Left lung (tissue), 4 donors: ENCODE measurements at regions not wholly inside any gene's neighbourhood (a gene's known extent, or its start where the extent isn't known, plus 50 kb on each side); places are given as distances from the start of the nearest gene placed in this dataset.

ENCODE experiments used
- ATAC-seq: fragments of 200-7000 bp; cut with Tn5 transposase; one replicate; pipeline ENCODE4 v1.9.1; 2020; ENCODE audit warnings: moderate library complexity
- DNase-seq, 4 donors: peaks; one replicate each; pipeline ENCODE4 v3.0.0-alpha.2; 2013 to 2020
- H3K27ac ChIP-seq, 2 donors: fragments of 200-600 bp; sonication (generic) in 1 of 2; one replicate each; pipeline versions ENCODE4 v1.5.0 to v1.8.0; 2020 to 2021
- H3K27me3 ChIP-seq, 2 donors: fragments of 200-600 bp; sonication (generic) in 1 of 2; one replicate each; pipeline versions ENCODE4 v1.5.0 to v1.8.0; 2020 to 2021
- H3K36me3 ChIP-seq, 2 donors: fragments of 200-600 bp; sonication (generic) in 1 of 2; one replicate each; pipeline versions ENCODE4 v1.5.0 to v1.8.0; 2020 to 2021
- H3K4me1 ChIP-seq, 2 donors: fragments of 200-600 bp; one replicate each; pipeline ENCODE4 v1.8.0; 2021
- H3K4me3 ChIP-seq, 2 donors: fragments of 200-600 bp; sonication (generic) in 1 of 2; one replicate each; pipeline versions ENCODE4 v1.5.0 to v1.8.0; 2020 to 2021; ENCODE audit warnings: mild to moderate bottlenecking in 1 of 2
- H3K9me3 ChIP-seq, 2 donors: fragments of 200-600 bp; sonication (generic) in 1 of 2; one replicate each; pipeline versions ENCODE4 v1.5.0 to v1.8.0; 2020 to 2021
- CTCF ChIP-seq, 2 donors: fragments of 200-600 bp; sonication (generic) in 1 of 2; IDR thresholded peaks; one replicate each; pipeline versions ENCODE4 v1.5.0 to v1.8.0; 2021; ENCODE audit warnings: antibody characterized with exemption in 2 of 2
- intact Hi-C, 2 donors: fragments of 100-400 bp; cut with DNase I; formaldehyde crosslinking; loops; one replicate each; pipeline versions ENCODE4 v1.11.2 to v1.14.2; 2022
- donor health status: DM: no; HTN: yes; CAD: no.
- donor health status: DM: no; HTN: no; CAD: no.

DNA sequence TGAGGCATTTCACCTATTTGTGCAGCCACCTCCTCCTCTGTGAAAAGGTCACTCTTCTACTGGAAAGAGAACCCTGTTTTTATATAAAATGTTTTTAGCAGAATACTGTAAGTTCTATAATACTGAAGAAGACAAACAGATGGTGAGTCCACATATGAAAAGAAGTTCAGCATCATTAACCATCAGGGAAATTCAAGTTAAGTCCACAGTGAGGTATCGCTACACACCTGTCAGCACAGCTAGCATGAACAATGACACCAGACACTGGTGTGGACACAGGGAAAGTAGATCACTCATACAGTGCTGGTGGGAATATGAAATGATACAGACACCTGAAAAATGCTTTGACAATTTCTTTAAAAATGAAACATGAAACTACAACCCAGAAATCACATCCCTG, 133.0 kb downstream of the MAD2L1 start:
- no peak for DNase-seq
- ATAC-seq, result no peak
- intact Hi-C loops, result no loop called here

GRCh38 chr4:119932277-119932676, 134.4 kb downstream of the MAD2L1 start:
- intact Hi-C loops, result no loop called here
- Histone ChIP-seq H3K36me3 (no peaks in the 10 kb centered on the region), H3K4me1 (no peaks in the 10 kb centered on the region), H3K9me3 (no peaks in the 10 kb centered on the region), H3K4me3 (no peak overlapping the region), H3K27ac (no peak overlapping the region), H3K27me3 (no peaks in the 10 kb centered on the region)
- no peak for ATAC-seq
- no peak for DNase-seq
- no peak for TF ChIP-seq CTCF (IDR thresholded peaks at IDR 0.05)

More for the DNA sequence above, 133.0 kb downstream of the MAD2L1 start:
- Histone ChIP-seq H3K9me3 (no peaks in the 10 kb centered on the region), H3K36me3 (no peaks in the 10 kb centered on the region), H3K27me3 (no peaks in the 10 kb centered on the region), H3K4me1 (no peaks in the 10 kb centered on the region), H3K4me3 (no peak overlapping the region), H3K27ac (no peak overlapping the region)
- no peak for TF ChIP-seq CTCF (IDR thresholded peaks at IDR 0.05)

- DNase-seq (no peak), ATAC-seq (no peak)
- Histone ChIP-seq H3K27me3 (no peaks in the 10 kb centered on the region), H3K27ac (no peak overlapping the region), H3K36me3 (no peaks in the 10 kb centered on the region), H3K4me1 (no peaks in the 10 kb centered on the region), H3K4me3 (no peak overlapping the region), H3K9me3 (no peaks in the 10 kb centered on the region)
- TF ChIP-seq CTCF (IDR thresholded peaks at IDR 0.05), result no peak
- intact Hi-C loops, result no loop called here
Observed at GRCh38 chr4:119930546-119930945, 136.1 kb downstream of the MAD2L1 start.

GRCh38 chr4:119921830-119922229, 144.8 kb downstream of the MAD2L1 start:
- DNase-seq (no peak), ATAC-seq (no peak)
- Histone ChIP-seq H3K27ac (no peak overlapping the region), H3K4me1 (no peaks in the 10 kb centered on the region), H3K27me3 (no peaks in the 10 kb centered on the region), H3K4me3 (no peak overlapping the region), H3K9me3 (peaks cover 0 to 5% of the 10 kb centered on the region in 2 donors), H3K36me3 (no peaks in the 10 kb centered on the region)
- no peak for TF ChIP-seq CTCF (IDR thresholded peaks at IDR 0.05)
- intact Hi-C loops, result no loop called here

GRCh38 chr4:119906277-119906676, 160.4 kb downstream of the MAD2L1 start:
- H3K9me3 ChIP-seq, result peaks cover 0 to 21% of the 10 kb centered on the region in 2 donors
- H3K27ac ChIP-seq, result no peak overlapping the region
- no peak for TF ChIP-seq CTCF (IDR thresholded peaks at IDR 0.05)
- intact Hi-C loops, result no loop called here
- H3K27me3 ChIP-seq, result no peaks in the 10 kb centered on the region
- peak in 1 of 4 donors; percentile 23 for DNase-seq
- H3K4me1 ChIP-seq, result no peaks in the 10 kb centered on the region
- no peaks in the 10 kb centered on the region for H3K36me3 ChIP-seq
- no peak for ATAC-seq
- H3K4me3 ChIP-seq, result no peak overlapping the region
